ENCODE measurements at regions not wholly inside any gene's neighbourhood (a gene's known extent, or its start where the extent isn't known, plus 50 kb on each side); places are given as distances from the start of the nearest gene placed in this dataset.

DNA sequence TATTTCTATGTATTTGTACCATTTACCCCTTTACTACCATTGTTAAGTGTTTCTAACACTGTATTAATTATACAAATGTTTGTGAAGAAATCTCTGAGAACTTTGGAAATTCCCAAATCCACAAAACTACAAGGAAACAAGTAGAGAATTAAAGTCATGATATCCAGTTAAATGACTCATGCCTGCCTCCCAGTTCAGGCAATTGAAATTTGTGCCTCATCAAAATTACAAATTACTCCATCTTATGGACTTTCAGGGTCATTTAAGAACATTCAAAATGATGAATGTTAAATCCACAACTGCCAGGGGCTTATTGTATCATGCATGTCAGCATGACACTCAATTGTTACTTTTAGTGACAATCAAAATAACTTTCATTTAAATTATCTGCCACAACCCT is 282.4 kb downstream of the ZNF326 start:
- TF ChIP-seq CTCF (IDR thresholded peaks at IDR 0.05; ENCODE audit: insufficient read depth, low read length) (no peak), POLR2AphosphoS5 (IDR thresholded peaks at IDR 0.05; ENCODE audit: low read depth) (no peak)

All from HL-60 (cell line).